ENCODE measurements at regions not wholly inside any gene's neighbourhood (a gene's known extent, or its start where the extent isn't known, plus 50 kb on each side); places are given as distances from the start of the nearest gene placed in this dataset.
A peak's percentile ranks its signal among the peaks of the same experiment; 100 is the strongest.

DNA sequence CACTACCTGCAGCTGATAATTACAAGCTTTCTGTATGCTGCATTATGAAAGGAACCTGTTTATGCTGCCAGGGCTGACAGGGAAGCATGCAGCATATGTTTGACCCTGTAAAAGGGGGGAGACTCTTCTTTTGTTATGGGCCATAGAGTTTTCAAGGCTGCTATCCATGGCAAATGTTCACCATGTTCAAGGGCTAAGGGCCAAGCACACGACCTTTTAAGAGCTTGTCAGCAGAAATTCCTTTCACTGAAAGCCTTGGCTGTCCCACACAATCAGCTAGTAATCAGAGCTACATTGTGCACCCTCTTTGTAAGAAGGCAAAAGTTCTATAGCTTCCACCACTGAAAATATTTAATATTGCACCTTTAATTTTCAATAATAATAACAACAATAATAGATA lies 74.2 kb upstream of the MBIP start:
- Histone ChIP-seq H3K27ac (ENCODE audit: low read depth in 1 of 2, low read length in 1 of 2) (no peak overlapping the region), H3K4me3 (no peak overlapping the region), H3K4me1 (ENCODE audit: control insufficient read depth in 5 of 5, insufficient read depth in 5 of 5, low read length in 5 of 5) (peaks cover 0 to 6% (median 0%) of the 10 kb centered on the region in 5 donors), H3K9ac (ENCODE audit: insufficient read depth in 1 of 2, low read length in 2 of 2) (no peak overlapping the region), H3K9me3 (ENCODE audit: control insufficient read depth in 4 of 4, insufficient read depth in 3 of 4, low read length in 3 of 4) (no peaks in the 10 kb centered on the region), H3K27me3 (ENCODE audit: control insufficient read depth in 3 of 3, insufficient read depth in 3 of 3, low read length in 2 of 3) (no peaks in the 10 kb centered on the region), H3K36me3 (ENCODE audit: control insufficient read depth in 4 of 4, insufficient read depth in 4 of 4, low read length in 4 of 4) (no peaks in the 10 kb centered on the region)
- TF ChIP-seq, protein P1, sequence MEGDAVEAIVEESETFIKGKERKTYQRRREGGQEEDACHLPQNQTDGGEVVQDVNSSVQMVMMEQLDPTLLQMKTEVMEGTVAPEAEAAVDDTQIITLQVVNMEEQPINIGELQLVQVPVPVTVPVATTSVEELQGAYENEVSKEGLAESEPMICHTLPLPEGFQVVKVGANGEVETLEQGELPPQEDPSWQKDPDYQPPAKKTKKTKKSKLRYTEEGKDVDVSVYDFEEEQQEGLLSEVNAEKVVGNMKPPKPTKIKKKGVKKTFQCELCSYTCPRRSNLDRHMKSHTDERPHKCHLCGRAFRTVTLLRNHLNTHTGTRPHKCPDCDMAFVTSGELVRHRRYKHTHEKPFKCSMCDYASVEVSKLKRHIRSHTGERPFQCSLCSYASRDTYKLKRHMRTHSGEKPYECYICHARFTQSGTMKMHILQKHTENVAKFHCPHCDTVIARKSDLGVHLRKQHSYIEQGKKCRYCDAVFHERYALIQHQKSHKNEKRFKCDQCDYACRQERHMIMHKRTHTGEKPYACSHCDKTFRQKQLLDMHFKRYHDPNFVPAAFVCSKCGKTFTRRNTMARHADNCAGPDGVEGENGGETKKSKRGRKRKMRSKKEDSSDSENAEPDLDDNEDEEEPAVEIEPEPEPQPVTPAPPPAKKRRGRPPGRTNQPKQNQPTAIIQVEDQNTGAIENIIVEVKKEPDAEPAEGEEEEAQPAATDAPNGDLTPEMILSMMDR (IDR thresholded peaks at IDR 0.05; ENCODE audit: control extremely low read depth, extremely low read depth) = no peak
- DNase-seq (no peak), ATAC-seq (ENCODE audit: insufficient read depth, low FRiP score) (no peak)
- whole genome bisulfite sequencing, 2 donors = 20 to 33% methylated on average over 1 of the region's 1 CpG

DNA sequence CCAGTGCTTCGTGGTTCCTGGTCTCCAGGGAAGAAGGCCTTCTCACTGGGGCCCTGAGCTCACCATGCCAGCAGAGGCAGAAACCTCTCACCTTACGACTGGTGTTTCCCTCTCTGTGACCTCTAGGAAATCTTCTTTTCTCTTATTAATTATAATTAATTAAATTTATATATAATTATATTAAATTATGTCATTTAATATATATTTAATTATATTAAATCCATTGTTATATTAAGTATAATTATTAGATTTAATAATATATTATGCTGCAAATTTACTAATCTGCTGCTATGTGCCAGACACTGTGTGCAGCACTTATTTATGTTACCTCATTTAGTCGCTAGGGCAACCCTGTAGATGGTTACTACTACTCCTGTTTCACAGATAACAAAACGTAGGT lies 70.3 kb upstream of the MBIP start:
- Histone ChIP-seq H3K9me3 (ENCODE audit: control insufficient read depth in 4 of 4, insufficient read depth in 3 of 4, low read length in 3 of 4) (no peaks in the 10 kb centered on the region), H3K4me1 (ENCODE audit: control insufficient read depth in 5 of 5, insufficient read depth in 5 of 5, low read length in 5 of 5) (peaks cover 0 to 1% (median 0%) of the 10 kb centered on the region in 5 donors), H3K9ac (ENCODE audit: insufficient read depth in 1 of 2, low read length in 2 of 2) (no peak overlapping the region), H3K36me3 (ENCODE audit: control insufficient read depth in 4 of 4, insufficient read depth in 4 of 4, low read length in 4 of 4) (no peaks in the 10 kb centered on the region), H3K27me3 (ENCODE audit: control insufficient read depth in 3 of 3, insufficient read depth in 3 of 3, low read length in 2 of 3) (no peaks in the 10 kb centered on the region), H3K4me3 (no peak overlapping the region), H3K27ac (ENCODE audit: low read depth in 1 of 2, low read length in 1 of 2) (peak overlapping the region in 1 of 2 donors; percentile 40)
- DNase-seq (no peak), ATAC-seq (ENCODE audit: insufficient read depth, low FRiP score) (no peak)
- TF ChIP-seq, protein P1 (IDR thresholded peaks at IDR 0.05; ENCODE audit: control extremely low read depth, extremely low read depth) = no peak
- 70 to 77% methylated on average over 4 of the region's 4 CpGs for WGBS, 2 donors

DNA sequence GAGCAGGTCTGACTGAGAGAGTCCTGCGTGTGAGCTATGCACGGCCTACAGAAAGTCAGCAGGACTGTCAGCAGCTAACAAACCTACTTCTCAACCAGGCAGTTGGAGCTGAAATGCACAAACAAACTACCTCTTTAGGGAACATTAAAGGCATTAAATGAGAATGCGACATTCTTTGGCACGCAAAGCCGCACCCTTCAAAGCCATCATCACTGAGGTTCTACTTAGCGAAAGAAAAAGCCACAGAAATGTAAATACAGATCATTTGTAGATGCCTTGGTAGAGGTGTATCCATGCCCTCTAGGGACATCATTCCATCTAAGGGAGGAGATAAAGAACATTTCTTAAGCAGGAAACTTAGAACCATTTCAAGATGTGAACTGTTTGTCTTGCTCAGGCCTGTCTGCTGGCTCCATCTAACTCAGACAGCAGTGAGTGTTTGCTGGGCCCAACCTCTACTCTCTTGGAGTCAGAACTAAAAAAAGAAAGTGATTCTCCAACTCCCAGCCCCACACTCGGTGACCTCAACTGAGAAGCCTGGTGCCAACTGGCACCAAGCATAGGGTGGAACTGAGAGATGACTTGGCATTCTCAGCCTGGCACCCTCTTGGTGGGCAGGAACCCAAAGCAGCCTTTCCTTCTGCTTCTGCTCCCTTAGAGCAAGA lies 63.5 kb upstream of the MBIP start:
- H3K27ac ChIP-seq (ENCODE audit: low read depth in 1 of 2, low read length in 1 of 2) = peak overlapping the region in 1 of 2 donors; percentile 85
- H3K9ac ChIP-seq (ENCODE audit: insufficient read depth in 1 of 2, low read length in 2 of 2) = peak overlapping the region in 1 of 2 donors; percentile 32
- H3K4me1 ChIP-seq (ENCODE audit: control insufficient read depth in 5 of 5, insufficient read depth in 5 of 5, low read length in 5 of 5) = no peaks in the 10 kb centered on the region
- no peaks in the 10 kb centered on the region for H3K36me3 ChIP-seq (ENCODE audit: control insufficient read depth in 4 of 4, insufficient read depth in 4 of 4, low read length in 4 of 4)
- H3K4me3 ChIP-seq = no peak overlapping the region
- no peaks in the 10 kb centered on the region for H3K27me3 ChIP-seq (ENCODE audit: control insufficient read depth in 3 of 3, insufficient read depth in 3 of 3, low read length in 2 of 3)
- peak in 1 of 3 donors; percentile 12 for DNase-seq
- ATAC-seq (ENCODE audit: insufficient read depth, low FRiP score) = peak; percentile 69
- TF ChIP-seq, protein P1 (IDR thresholded peaks at IDR 0.05; ENCODE audit: control extremely low read depth, extremely low read depth) = no peak
- WGBS, 2 donors = 73 to 82% methylated on average over 7 of the region's 7 CpGs
- H3K9me3 ChIP-seq (ENCODE audit: control insufficient read depth in 4 of 4, insufficient read depth in 3 of 4, low read length in 3 of 4) = no peaks in the 10 kb centered on the region

All from lung (tissue), 11 donors.